Limb (tissue), 2 donors: ENCODE measurements at regions not wholly inside any gene's neighbourhood (a gene's known extent, or its start where the extent isn't known, plus 50 kb on each side); places are given as distances from the start of the nearest gene placed in this dataset.
"Not testable (repeated sequence)": the region's sequence is repeated elsewhere in the genome, so short reads cannot be mapped to it uniquely, and the experiment has no call there.

Experiments
- DNase-seq, 2 donors: peaks; one replicate each; pipeline ENCODE4 v3.0.0-alpha.2; 2016; ENCODE audit errors: extremely low spot score in 2 of 2

DNA sequence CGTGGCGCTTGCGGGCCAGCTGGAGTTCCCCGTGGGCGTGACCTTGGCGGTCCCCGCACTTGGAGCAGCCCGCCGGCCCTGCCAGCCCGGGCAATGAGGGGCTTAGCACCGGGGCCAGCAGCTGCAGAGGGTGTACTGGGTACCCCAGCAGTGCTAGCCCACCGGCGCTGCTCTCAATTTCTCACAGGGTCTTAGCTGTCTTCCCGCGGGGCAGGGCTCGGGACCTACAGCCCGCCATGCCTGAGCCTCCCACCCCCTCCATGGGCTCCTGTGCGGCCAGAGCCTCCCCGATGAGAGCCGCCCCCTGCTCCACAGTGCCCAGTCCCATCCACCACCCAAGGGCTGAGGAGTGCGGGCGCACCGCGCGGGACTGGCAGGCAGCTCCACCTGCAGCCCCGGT is 94.0 kb upstream of the NIPBL start:
- not testable (repeated sequence) for DNase-seq

DNA sequence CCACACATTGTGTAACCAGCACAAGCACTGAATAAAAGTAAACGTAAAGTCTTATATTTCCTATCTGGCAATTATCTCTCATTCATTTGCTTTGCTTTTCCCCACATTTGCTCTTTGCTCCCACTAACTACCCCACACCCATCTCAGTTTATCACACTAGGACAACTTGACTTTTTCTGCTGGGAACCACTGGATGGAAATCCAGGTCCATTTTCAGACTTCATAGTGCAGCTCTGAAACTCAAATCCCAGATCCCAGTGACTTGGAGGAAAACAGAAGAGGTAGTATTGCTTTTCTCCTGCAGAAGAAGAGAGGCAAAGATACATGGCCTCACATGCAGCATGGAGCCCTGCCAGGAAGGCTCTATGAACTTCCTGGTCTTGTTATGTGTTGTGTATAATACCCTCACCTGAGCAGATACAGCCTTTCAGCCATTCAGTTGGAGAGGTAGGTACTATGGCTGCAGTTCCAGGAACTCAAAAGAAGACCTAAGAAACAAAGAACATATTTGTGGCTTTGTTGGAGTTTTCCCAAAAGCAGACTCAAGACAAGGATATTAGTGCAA is 90.0 kb upstream of the NIPBL start:
- no peak for DNase-seq

DNA sequence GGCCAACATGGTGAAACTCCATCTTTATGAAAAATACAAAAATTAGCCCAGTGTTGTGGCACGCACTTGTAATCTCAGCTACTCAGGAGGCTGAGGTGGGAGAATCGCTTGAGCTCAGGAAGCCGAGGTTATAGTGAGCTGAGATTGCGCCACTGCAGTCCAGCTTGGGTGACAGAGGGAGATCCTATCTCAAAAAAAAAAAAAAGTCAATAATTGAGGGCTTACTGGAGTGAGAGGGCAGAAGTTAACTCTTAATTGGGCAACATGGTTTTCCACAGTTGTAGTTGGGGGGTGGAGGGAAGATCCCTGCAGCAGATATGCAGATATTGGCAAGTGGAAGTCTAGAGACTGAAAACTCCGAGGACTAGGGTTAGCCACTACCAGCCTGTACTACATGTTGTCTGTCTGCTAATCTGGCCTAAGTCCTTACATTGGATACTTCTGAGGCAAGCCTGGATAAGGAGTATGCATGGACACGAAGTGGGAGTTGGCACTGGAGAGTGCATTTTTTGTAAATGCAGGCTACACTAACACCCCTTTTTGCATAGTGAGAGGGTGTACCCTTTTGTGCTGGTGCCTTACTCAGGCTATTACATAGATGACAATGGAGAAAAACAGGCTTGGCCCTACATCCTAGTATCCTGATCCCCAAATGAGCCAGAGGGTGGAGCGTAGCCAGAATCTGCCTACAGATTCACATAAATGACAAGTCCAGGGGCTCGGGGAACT is 89.0 kb upstream of the NIPBL start:
- DNase-seq = no peak

DNA sequence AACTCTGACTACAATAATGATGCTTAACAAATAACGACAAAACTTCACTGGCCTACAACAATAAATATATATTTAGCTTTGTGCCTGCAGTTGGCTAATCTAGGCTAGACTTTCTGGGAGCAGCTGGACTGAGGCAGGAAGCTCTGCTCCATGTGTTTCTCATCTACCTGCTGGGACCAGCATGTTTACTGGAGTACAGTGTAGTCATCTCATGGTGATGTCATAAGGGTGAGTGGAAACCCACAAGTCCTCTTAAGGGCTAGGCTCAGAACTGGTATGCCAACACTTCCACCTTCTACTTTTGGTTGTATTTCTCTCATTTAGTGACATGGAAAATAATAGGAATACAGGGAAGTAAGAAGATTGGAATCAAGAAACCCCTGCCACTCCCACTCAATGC is 85.7 kb upstream of the NIPBL start:
- no peak for DNase-seq

DNA sequence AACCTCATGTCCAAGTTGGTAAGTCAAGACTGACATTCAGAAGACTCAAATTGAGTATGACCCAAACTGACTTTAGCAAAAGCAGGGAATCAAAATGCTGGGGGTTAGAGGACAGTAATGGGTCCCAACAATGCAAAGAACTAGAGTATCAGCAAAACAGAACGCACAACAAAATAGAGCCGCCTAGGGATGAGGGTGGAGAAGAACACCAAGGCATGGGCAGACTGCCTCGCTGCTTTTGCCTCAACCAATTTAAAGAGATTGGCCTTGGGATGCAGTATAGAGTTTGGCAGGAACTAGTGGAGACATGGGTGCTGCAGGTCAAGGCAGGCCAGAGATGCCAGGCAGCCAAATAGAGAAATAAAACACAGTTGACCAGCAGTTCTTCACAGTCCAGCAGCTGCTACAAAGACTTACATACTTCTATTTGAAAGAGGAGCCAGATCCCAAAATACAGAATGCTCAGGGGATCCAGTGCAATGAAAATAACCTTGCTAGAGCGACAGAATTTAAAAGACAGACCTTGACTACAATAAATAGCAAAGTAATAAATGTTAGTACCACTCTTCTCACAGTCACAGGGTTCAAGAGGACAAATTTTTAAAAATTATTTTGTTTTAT is 83.9 kb upstream of the NIPBL start:
- DNase-seq = no peak

DNA sequence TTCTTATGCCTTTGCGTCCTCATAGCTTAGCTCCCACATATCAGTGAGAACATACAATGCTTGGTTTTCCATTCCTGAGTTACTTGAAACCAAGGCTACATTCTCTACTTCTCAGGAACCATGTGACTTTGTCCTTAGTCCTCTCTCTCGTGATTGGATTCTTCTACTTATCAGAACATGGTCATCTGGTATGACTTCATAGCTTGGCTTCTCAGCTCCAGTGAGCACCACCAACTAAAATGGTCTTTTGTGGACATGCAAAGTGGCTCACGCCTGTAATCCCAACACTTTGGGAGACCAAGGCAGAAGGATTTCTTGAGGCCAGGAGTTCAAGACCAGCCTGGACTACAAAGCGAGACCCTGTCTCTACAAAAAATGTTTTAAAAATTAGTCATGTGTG is 81.2 kb upstream of the NIPBL start:
- no peak for DNase-seq

DNA sequence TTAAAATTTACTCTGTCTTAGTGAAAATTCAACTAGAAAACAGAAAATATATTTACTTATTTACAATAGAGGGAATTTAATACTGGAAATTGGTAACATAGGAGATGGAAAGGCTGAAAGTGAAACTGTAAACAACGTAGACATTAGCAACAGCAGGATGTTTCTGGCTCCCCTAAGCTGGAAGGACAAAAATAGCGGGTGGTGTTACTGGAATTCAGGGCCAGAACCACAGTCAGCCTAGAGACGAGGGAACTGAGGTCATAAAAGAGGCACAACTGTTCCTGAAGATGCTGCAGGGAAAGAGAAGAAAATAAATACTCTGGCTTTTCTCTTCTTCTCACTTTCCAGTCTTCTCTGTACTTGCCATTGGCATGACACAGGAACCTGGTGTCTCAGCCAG is 80.4 kb upstream of the NIPBL start:
- DNase-seq = no peak

DNA sequence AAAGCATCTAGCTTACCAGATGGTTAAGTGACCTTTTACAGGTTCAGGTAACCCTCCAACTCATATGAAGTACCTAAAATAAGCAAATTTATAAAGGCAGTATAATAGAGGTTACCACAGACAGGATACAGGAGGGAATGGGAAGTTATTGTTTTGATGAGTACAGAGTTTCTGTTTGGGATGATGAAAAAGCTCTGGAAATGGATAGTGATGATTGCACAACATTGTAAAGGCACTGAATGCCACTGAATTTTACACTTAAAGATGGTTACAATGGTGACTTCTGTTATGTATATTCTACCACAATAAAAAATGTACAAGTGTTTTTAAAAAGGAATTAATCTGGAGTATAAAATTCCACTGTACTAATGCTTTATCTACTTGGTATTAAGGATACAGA is 75.0 kb upstream of the NIPBL start:
- DNase-seq = no peak

DNA sequence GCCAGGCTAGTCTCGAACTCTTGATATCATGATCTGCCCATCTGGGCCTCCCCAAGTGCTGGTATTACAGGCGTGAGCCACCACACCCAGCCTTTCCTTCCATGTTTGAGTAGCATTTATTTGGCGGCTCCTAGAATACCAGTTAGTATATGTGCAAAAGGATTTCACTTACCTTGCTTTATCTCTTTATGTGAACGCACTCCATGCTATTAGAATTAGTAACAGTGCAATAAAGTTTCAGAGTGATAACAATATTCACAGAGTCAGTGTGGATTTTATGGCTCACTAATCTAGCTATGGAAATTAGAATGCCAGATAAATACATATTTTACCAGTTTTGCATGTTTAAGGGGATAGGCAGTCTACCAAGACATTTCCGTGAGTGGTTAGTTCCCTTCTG is 74.4 kb upstream of the NIPBL start:
- no peak for DNase-seq

DNA sequence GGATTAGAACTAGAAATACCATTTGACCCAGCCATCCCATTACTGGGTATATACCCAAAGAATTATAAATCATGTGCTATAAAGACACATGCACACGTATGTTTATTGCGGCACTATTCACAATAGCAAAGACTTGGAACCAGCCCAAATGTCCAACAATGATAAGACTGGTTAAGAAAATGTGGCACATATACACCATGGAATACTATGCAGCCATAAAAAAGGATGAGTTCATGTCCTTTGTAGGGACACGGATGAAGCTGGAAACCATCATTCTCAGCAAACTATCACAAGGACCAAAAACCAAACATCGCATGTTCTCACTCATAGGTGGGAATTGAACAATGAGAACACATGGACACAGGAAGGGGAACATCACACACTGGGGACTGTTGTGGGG is 63.3 kb upstream of the NIPBL start:
- DNase-seq = not testable (repeated sequence)

DNA sequence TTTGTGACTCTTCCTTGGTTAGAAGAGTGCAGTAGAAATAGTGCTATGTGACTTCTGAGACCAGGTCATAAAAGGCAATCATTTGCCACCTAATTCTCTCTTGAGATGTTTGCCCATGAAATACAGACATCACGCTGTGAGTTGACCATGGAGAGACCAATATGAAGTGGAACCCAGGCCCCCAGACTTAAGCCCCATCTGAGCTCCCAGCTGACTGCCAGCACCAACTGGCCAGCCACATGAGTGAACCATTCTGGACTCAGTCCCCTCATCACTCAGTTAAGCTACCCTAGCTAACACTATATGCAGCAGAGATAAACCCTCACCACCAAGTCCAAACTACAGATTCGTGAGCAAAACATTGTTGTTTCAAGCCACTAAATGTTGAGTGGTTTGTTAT is 60.7 kb upstream of the NIPBL start:
- DNase-seq = no peak

DNA sequence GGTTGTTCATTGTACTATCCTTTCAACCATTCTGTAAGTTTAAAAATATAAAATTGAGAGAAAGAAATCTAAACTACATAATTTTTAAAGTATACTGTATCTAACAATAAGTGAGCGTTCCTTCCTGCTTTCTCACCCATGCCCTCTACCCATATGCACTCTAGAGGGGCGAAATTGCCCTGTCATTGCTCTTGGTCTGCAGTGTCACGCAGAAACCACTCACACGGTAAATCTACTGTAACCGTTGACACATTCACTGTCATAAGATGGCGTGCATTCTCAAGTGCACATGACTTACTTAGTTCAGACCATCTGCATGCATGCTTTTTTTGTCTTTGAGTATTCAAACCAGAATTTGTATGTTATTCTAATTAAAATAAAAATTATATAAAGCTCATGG is 55.7 kb upstream of the NIPBL start:
- DNase-seq = no peak

DNA sequence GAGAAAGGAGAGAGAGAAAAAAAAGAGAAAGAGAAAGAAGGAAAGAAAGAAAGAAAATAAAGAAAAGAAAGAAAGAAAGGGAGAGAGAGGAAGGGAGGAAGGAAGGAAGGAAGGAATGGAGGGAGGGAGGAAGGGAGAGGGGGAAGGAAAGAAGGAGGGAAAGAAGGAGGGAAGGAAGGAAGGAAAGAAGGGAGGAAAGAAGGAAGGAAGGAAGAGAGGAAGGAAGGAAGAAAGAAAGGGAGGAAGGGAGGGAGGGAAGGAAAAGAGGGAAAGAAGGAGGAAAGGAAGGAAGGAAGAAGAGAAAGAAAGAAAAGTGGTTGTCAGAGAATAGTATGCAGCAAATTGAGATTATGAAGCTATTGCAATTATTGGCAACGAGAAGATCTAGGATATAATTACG is 49.9 kb upstream of the NIPBL start:
- no peak for DNase-seq
